ENCODE measurements at regions not wholly inside any gene's neighbourhood (a gene's known extent, or its start where the extent isn't known, plus 50 kb on each side); places are given as distances from the start of the nearest gene placed in this dataset.
"Not testable (repeated sequence)": the region's sequence is repeated elsewhere in the genome, so short reads cannot be mapped to it uniquely, and the experiment has no call there.

DNA sequence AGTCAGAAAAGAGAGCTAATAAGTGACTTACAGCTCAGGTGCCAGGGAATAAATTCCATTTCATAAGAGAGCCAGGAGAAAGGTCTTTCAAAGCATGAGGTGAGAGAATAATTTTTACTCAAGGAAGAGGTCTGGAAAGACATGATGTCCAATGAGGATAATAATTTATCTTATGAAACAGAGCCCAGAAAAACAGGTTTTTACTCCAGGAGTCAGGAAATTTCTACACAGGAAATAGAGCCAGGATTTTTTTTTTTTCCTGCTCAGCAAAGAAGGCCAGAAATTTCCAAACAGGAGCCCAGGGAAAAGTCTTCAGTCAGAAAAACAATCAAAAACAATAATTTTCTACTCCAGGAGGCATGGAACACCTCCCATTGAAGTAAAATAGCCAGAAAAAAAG, 1185.7 kb upstream of the TSPY4 start:
- no peak for DNase-seq (ENCODE audit: low read depth, low spot score)

GRCh38 chrY:8128578-8128977, 1208.7 kb upstream of the TSPY4 start:
- DNase-seq (ENCODE audit: low read depth, low spot score) = no peak

GRCh38 chrY:8125907-8126571, 1211.2 kb upstream of the TSPY4 start:
- no peak for DNase-seq (ENCODE audit: low read depth, low spot score)

GRCh38 chrY:8121825-8122224, 1210.3 kb upstream of the AMELY start:
- DNase-seq (ENCODE audit: low read depth, low spot score) = no peak

DNA sequence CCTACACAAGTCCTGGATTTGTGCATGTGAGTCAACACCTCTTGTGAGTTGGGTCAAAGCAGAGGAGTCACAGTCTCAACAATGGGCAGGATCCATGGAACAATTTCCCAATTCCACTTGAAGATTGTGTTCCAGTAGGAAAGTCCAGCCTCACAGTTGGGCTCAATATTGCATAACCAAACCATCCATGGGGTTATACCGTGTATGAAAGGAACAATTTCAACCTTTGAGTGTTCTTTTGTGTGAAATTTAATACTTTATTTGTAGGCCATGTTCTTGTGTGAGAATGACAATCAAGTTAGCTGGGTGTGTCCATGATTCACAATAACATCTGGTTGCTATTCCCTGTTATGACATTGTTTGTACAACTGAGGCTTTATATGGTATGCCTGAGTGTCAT, 1182.9 kb upstream of the AMELY start:
- no peak for DNase-seq (ENCODE audit: low read depth, low spot score)

- DNase-seq (ENCODE audit: low read depth, low spot score) = no peak
These were observed 1181.4 kb upstream of the AMELY start for GRCh38 chrY:8092926-8093325.

DNA sequence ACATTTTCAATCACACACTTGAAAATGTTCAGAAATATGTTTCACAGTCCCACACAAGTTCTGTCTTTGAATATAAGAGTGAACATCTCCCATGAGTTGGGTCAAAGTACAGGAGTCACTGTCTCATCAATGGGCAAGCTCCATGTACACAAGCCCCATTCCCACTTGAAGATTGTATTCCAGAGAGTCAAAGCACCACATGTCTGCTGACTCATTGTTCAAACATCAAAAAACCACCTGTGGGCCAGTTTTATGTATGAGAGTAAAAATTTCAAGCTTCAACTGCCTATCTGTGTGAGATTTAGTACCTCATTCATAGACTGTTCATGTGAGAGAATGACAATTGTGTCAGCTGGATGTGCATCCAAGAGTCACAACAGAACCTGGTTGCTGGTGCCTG, 1174.4 kb upstream of the AMELY start:
- no peak for DNase-seq (ENCODE audit: low read depth, low spot score)

- DNase-seq (ENCODE audit: low read depth, low spot score) = no peak
These were observed 1172.6 kb upstream of the AMELY start for GRCh38 chrY:8084192-8084591.

- no peak for DNase-seq (ENCODE audit: low read depth, low spot score)
These were observed 1169.6 kb upstream of the AMELY start for GRCh38 chrY:8081151-8081550.

DNA sequence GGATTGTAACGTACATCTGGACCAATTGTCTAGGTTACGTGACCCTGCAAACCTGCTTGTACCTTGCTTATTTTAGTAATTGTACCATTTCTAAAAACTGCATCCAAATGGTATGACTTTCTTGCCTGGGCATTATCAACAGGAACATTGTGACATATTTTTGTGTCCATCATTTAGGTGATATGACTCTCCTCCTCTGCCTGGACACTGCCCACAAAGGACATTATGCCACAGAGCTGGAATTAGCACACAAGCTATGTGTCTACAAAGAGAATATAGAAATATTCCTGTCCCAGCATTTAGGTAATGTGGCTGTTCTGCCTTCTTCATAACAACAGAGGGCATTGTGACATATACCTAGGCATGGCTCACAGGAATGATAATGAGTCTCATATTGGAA, 1153.7 kb upstream of the AMELY start:
- no peak for DNase-seq (ENCODE audit: low read depth, low spot score)

DNA sequence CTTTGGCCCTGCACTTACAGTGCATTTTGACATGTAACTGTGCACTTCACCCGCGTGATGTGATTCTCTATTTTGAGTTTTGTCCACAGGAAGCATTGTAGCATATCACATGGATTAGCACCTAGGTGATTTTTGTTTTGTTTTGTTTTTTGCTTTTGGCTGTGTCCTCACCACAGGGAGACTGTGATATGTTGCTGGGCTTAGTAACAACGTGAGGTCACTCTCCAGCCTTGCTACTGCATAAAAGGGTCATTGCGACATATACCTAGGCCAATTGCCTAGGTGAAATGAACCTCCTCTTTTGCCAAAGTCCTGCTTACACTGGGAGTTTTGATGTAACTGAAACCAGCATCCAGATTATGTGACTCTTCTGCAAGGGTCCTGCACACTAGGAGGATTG, 1152.9 kb upstream of the AMELY start:
- DNase-seq (ENCODE audit: low read depth, low spot score) = no peak

DNA sequence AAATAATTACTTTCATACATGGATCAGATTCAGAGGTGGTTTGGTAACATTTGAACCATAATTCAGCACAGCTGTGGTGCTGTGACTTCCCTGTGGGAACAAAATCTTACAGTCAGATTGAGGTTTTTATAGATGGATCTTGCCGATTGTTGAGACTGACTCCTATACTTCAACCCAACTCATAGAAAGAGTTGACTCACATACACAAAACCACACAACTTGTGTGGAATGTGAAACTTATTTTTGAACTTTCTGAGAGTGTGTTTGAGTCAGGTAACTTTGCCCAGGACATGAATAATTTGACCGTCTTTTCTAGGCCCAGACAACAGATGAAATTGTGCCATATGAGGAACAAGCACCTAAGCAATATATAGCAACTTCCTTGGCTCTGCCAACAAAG, 1152.4 kb upstream of the AMELY start:
- no peak for DNase-seq (ENCODE audit: low read depth, low spot score)

DNA sequence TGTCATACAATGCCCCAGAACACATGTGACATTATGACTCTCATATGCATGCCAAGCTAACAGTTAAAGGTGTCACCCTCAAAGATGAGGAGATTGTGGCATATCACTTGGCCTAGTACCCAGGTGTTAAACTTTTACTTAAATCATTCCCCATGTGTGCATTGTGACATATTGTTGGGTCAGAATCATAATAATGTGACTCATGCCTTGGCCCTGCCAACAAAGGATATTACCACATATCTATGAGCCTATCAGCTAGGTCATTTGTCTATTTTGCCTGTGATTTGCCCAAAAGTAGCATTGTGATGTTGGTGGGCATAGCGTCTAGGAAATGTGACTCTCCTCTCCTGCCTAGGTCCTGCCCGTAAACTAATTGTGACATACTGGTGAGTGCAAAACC, 1147.1 kb upstream of the AMELY start:
- no peak for DNase-seq (ENCODE audit: low read depth, low spot score)

DNA sequence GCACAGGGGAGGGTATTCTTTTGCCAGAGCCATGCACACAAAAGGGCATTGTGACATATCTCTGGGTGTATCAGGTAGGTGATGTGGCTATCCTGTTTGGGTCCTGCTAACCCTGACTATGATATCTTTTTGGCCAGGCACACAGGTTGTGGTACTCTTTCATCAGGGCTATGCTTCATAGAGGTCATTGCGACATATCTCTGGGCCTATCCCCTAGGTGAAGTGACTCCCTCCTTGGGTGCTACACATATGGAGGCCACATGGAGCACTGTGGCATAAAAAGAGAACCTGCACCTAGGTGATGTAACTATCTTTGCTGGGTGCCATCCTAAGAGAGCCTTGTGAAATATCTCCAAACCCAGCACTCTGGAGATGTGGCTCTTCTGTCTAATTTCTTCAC, 1139.8 kb upstream of the AMELY start:
- DNase-seq (ENCODE audit: low read depth, low spot score) = no peak

- DNase-seq (ENCODE audit: low read depth, low spot score) = no peak
These were observed 1129.7 kb upstream of the AMELY start for GRCh38 chrY:8041238-8041637.

DNA sequence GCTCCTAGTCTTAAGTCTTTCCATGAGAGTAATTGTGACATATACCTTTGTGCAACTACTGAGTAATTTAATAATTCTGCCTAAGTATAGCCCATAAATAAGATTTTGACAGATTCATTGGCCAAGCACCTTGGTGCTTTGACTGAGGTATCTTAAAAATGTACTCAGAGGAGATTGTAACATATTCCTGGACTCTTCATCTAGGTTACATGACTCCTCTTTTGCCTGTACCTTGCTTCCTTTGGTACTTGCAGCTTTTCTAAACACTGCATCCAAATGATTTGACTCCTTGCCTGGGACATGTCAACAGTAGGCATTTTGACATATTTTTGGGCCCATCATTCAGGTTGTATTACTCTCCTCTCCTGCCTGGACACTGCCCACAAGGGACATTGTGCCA, 1125.0 kb upstream of the AMELY start:
- no peak for DNase-seq (ENCODE audit: low read depth, low spot score)

- DNase-seq (ENCODE audit: low read depth, low spot score) = no peak
These were observed 1124.1 kb upstream of the AMELY start for GRCh38 chrY:8035653-8036052.

DNA sequence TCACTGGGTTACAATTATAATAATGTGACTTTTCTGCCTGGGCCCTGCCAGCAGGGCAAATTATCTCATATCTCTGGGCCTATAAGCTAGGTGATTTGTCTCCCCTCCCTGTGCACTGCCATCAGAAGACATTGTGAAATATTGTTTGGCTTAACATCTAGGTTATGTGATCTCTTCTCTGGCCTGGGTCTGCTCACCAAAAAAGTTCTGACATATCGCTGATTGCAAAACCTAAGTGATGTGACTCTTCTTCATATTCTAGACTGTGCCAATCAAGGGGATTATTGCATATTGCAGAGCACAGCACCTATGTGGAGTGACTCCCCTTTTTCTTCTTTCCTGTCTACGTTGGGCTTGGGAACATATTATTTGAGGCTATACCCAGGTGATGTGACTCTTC, 1123.1 kb upstream of the AMELY start:
- no peak for DNase-seq (ENCODE audit: low read depth, low spot score)

DNA sequence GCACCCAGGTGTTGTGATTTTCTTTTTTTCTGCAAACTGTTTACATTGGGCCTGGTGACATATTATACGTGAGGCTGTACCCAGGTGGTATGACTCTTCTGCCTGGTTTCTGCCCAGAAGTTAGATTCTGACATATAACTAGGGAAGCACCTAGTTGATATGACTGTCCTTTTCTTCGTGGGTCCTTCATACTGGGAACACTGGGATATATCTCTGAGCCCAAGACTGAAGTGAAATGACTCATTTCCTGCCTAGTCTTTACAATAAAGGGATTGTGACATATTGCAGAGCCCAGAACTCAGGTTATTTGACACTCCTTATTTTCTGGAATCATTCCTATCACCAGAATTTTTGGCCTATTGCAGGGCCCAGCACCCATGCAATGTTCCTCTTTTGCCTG, 1121.6 kb upstream of the AMELY start:
- no peak for DNase-seq (ENCODE audit: low read depth, low spot score)

DNA sequence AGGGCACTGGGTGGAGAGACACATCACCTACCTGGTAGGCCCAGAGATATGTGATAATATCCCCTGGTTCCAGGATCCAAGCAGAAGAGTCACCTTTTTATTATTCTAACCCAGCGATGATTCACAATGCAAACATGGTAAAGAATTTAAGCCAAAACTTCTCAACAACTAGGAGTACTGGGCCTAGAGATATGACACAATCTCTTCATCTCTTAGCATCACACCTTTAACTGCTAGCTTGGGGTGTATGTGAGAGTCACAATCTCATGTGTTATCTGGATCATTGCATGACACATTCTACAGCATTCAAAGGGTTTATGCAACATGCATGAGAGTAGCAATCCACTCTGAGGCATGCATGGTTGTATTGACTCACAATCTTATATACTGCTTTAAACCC, 1109.0 kb upstream of the AMELY start:
- DNase-seq (ENCODE audit: low read depth, low spot score) = no peak

- DNase-seq (ENCODE audit: low read depth, low spot score) = no peak
These were observed 1100.0 kb upstream of the AMELY start for GRCh38 chrY:8011515-8011914.

GRCh38 chrY:8004196-8004595, 1092.6 kb upstream of the AMELY start:
- DNase-seq (ENCODE audit: low read depth, low spot score) = no peak

DNA sequence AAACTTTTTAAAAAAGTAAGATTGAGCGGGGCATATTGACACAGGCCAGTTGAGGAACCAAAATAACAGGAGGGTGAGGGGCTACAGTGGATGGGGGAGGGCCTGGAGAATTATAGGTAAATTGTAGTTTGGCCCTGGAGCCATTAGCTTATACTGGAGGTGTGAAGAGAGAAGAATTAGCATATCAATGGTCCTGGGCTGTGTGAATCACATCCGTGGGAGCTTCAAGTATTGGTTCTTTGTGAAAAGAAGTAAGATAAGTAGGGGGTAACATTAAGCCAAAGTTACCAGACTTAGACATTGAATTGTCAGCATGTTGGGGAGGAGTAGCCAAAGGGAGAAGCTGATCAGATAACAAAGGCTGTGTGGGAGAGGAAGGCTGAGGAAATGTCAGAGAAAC, 1085.2 kb upstream of the AMELY start:
- DNase-seq (ENCODE audit: low read depth, low spot score) = peak; percentile 38

GRCh38 chrY:7994781-7995180, 1083.2 kb upstream of the AMELY start:
- not testable (repeated sequence) for DNase-seq (ENCODE audit: low read depth, low spot score)
